Parathyroid adenoma (tissue), 2 donors: ENCODE measurements at regions not wholly inside any gene's neighbourhood (a gene's known extent, or its start where the extent isn't known, plus 50 kb on each side); places are given as distances from the start of the nearest gene placed in this dataset.

ENCODE experiments used
- H2AFZ ChIP-seq: fragments of 300-600 bp; sonication (generic); one replicate; pipeline ENCODE4 v1.7.0; 2017; ENCODE audit warnings: antibody characterized with exemption, mild to moderate bottlenecking
- H3K27ac ChIP-seq: fragments of 300-600 bp; sonication (generic); one replicate; pipeline ENCODE4 v1.7.0; 2017
- H3K27me3 ChIP-seq: fragments of 300-600 bp; sonication (generic); one replicate; pipeline ENCODE4 v1.7.0; 2017; ENCODE audit warnings: low read length; ENCODE audit not compliant: control insufficient read depth, insufficient read depth
- H3K36me3 ChIP-seq: fragments of 300-600 bp; sonication (generic); one replicate; pipeline ENCODE4 v1.7.0; 2017; ENCODE audit warnings: low read length; ENCODE audit not compliant: control insufficient read depth, insufficient read depth
- H3K4me1 ChIP-seq: fragments of 300-600 bp; sonication (generic); one replicate; pipeline ENCODE4 v1.7.0; 2017; ENCODE audit warnings: control low read depth
- H3K4me2 ChIP-seq: fragments of 300-600 bp; sonication (generic); one replicate; pipeline ENCODE4 v1.7.0; 2017; ENCODE audit warnings: low read length
- H3K4me3 ChIP-seq: fragments of 300-600 bp; sonication (generic); one replicate; pipeline ENCODE4 v1.7.0; 2017; ENCODE audit warnings: low read depth, low read length
- H3K79me2 ChIP-seq: fragments of 300-600 bp; sonication (generic); one replicate; pipeline ENCODE4 v1.7.0; 2017; ENCODE audit warnings: control low read depth
- H3K9ac ChIP-seq: fragments of 300-600 bp; sonication (generic); one replicate; pipeline ENCODE4 v1.7.0; 2017; ENCODE audit warnings: mild to moderate bottlenecking
- H3K9me3 ChIP-seq: fragments of 300-600 bp; sonication (generic); one replicate; pipeline ENCODE4 v1.7.0; 2017; ENCODE audit warnings: low read length; ENCODE audit not compliant: control insufficient read depth
- CTCF ChIP-seq: fragments of 300-600 bp; sonication (generic); IDR thresholded peaks from one replicate; pipeline ENCODE4 v1.7.0; 2017; ENCODE audit warnings: antibody characterized with exemption, mild to moderate bottlenecking
- donor health status: primary hyperparathyroidism.

DNA sequence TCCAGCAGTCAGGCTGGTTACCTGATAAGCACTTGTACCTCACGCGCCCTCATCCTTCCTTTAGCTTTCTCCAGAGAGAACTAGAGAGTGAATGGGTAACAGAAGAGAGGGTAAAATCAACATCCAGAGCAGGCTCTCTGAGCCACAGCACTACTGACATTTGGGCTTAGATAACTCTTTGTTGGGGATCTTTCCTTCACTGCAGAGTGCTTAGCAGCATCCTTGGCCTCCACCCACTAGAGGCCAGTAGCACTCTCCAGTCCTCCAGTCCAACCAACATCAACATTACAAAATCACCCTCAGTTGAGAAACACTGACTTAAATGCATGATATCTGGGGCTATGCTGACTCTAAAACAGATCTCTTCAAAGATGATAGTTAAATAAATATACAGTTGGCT is 220.7 kb downstream of the TACR3 start:
- no peak for TF ChIP-seq CTCF
- H3K36me3 ChIP-seq, result no peaks in the 10 kb centered on the region

GRCh38 chr4:103498161-103499070 is 221.4 kb downstream of the TACR3 start:
- Histone ChIP-seq H2AFZ (no peak overlapping the region), H3K4me3 (no peak overlapping the region), H3K4me1 (no peaks in the 10 kb centered on the region), H3K9ac (no peak overlapping the region), H3K4me2 (no peak overlapping the region), H3K79me2 (no peaks in the 10 kb centered on the region), H3K27ac (no peak overlapping the region), H3K27me3 (no peaks in the 10 kb centered on the region), H3K36me3 (no peaks in the 10 kb centered on the region), H3K9me3 (no peaks in the 10 kb centered on the region)
- TF ChIP-seq CTCF, result no peak

More for the DNA sequence above, 220.7 kb downstream of the TACR3 start:
- no peak overlapping the region for H2AFZ ChIP-seq
- H3K4me2 ChIP-seq, result no peak overlapping the region
- H3K9me3 ChIP-seq, result no peaks in the 10 kb centered on the region
- H3K4me1 ChIP-seq, result no peaks in the 10 kb centered on the region
- no peak overlapping the region for H3K27ac ChIP-seq
- H3K4me3 ChIP-seq, result no peak overlapping the region
- H3K27me3 ChIP-seq, result no peaks in the 10 kb centered on the region
- no peak overlapping the region for H3K9ac ChIP-seq
- H3K79me2 ChIP-seq, result no peaks in the 10 kb centered on the region

DNA sequence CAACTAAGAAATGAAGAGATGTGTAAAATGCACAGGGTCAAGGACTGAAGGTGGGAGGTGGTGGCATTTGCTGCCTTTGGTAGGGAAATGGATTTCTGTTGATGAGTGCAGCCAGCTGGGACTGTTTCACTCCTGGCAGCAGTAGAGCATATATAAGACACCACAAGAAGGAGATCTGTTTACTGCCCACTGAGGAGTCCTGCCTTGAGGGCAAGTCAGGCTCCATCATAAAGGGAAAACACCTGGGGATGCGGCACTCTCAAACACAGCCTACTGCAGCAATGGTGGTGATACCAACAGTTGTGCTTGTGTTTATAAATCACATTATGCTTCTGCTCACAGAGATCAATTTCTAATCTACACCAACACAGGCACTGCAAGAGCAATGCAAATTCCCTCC is 222.1 kb downstream of the TACR3 start:
- Histone ChIP-seq H3K79me2 (no peaks in the 10 kb centered on the region), H3K4me3 (no peak overlapping the region), H3K27ac (no peak overlapping the region), H3K27me3 (no peaks in the 10 kb centered on the region), H2AFZ (no peak overlapping the region), H3K9me3 (no peaks in the 10 kb centered on the region), H3K36me3 (no peaks in the 10 kb centered on the region), H3K9ac (no peak overlapping the region), H3K4me1 (no peaks in the 10 kb centered on the region), H3K4me2 (no peak overlapping the region)
- TF ChIP-seq CTCF, result no peak

DNA sequence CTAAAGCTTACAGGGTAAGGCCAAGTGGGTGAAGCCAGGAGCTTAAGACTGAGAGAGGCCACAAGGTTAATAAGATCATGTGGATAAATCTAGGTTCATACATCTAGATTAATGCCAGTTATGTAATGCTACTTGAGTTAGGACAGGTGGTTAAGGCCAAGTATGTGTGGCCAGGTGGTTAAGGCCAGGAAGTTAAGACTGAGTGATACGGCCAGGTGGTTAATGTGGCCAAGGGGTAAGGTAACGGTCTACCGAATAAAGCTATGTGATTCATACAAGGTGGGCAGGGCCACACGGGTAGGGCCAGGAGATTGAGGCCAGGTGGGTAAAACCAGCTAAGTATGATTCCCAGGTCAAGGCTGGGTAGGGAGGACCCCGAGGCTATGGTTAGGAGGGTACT is 223.0 kb downstream of the TACR3 start:
- H3K4me3 ChIP-seq, result no peak overlapping the region

More for the DNA sequence above, 223.0 kb downstream of the TACR3 start:
- Histone ChIP-seq H3K36me3 (no peaks in the 10 kb centered on the region), H3K79me2 (no peaks in the 10 kb centered on the region), H3K4me2 (no peak overlapping the region), H3K27me3 (no peaks in the 10 kb centered on the region), H2AFZ (no peak overlapping the region), H3K9me3 (no peaks in the 10 kb centered on the region), H3K9ac (no peak overlapping the region), H3K27ac (no peak overlapping the region), H3K4me1 (no peaks in the 10 kb centered on the region)
- TF ChIP-seq CTCF, result no peak
